Astrocyte (in vitro differentiated cells and primary cell): ENCODE measurements at regions not wholly inside any gene's neighbourhood (a gene's known extent, or its start where the extent isn't known, plus 50 kb on each side); places are given as distances from the start of the nearest gene placed in this dataset.

Experiments used
- CTCF ChIP-seq: IDR thresholded peaks from 2 replicates; pipeline ENCODE4 v1.5.1; 2011; ENCODE audit warnings: low read depth, mild to moderate bottlenecking, inconsistent platforms, low read length, moderate library complexity; ENCODE audit not compliant: insufficient read depth
- EZH2 ChIP-seq: IDR thresholded peaks from 2 replicates; pipeline ENCODE4 v1.6.1; 2012; ENCODE audit warnings: mild to moderate bottlenecking, low read length, inconsistent platforms; ENCODE audit not compliant: insufficient read depth

DNA sequence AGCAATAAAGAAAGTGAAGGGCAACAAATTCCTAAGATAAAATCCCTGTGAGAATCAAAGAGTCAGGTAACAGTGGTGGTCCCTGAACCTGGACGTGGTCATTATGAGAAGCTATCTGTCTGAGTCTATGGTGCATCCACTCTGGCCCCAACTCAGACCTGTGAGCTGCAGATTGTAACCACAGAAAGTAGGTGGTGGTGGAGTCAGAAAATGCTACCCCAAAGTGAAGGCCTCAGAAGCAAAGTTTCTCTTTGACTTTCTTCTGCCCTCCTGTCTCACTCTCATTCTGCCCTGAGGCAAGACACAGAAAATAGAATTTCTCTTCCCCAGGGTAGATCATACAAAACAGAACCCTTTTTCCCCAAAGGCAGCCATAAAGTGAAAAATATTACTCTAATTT is 84.1 kb upstream of the NEIL3 start:
- no peak for TF ChIP-seq EZH2
- TF ChIP-seq CTCF = no peak
